ENCODE measurements at regions not wholly inside any gene's neighbourhood (a gene's known extent, or its start where the extent isn't known, plus 50 kb on each side); places are given as distances from the start of the nearest gene placed in this dataset.
"Not testable (repeated sequence)": the region's sequence is repeated elsewhere in the genome, so short reads cannot be mapped to it uniquely, and the experiment has no call there.

GRCh38 chr6:98041921-98042320 lies 758.9 kb upstream of the MMS22L start:
- DNase-seq: no peak

DNA sequence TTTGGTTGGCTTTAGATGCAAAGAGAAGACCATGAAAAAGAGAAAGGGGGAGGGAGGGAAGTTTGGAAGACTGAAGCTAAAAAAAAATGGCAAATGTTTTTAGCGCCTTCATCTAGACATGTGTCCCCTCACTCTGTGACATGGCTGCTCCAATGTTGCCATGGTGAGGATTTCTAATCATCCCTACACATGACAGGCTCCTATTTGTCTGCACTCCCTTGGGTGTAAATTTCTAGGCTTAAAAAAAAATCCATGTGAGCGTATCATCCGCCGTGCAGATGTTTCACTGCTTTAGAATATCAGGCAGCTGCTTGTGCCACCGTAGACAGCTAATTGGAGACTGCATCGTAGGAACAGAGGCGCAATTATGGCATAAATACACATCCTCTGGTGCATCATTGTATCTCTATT lies 761.1 kb upstream of the MMS22L start:
- DNase-seq: no peak

- DNase-seq: no peak
Measured at GRCh38 chr6:98044791-98045470, 761.9 kb upstream of the MMS22L start.

DNA sequence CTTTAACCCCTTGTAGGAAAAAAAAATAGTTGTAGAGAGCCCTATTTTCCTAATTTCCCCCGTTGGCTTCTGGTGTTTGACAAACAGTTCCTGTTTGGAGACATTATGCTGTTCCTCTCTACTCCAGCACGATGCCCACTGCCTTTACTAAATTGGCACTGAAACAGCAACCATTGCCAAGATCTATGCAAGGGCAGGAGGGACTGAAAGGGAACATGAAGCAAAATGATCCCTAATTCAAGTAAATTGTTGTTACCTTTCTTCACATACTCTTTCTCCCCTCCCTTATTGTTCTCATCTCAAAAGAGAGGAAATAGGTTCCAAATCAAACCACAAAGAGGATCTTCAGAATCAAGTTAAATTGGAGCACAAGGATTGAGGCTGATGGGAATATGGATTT lies 764.1 kb upstream of the MMS22L start:
- no peak for DNase-seq

GRCh38 chr6:98047871-98048270 lies 764.9 kb upstream of the MMS22L start:
- no peak for DNase-seq

DNA sequence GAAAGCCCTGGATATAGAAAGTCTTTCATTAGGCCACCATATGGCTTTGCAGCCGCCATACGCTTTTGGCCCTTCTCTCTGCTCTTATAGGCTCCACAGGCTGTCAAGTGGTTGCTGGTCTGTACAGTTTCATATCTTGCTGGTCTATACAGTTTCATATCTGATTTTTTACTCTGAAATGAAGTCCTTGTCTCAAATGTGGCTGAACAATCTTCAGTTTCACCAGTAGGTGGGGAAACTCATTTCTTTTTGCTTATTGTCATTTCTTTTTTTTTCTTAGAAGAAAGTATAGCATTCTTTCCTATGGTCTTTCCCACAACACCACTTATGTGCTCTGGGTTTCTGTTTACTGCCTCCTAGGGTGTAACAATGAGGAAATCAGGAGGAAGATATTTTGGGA lies 771.4 kb upstream of the MMS22L start:
- DNase-seq: no peak

DNA sequence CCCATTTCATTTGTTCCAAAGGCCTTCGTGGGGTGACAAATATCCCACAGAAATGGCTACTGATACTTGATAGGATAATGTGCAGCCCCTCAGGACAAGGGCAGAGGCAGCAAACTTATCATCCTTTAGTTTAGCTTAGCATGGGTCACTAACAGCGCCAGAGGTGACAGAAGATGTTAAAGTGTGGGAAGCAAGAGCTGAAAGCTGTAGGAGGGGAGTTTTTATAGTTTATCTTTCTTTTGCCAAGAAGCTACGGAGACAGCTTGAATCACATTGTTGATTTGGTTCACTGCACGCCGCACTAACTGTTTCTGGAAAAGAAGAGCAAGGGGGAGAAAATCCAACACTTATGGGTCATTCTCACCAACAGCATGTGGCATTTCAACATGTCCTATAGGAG lies 773.9 kb upstream of the MMS22L start:
- no peak for DNase-seq

GRCh38 chr6:98067375-98067774 lies 767.0 kb upstream of the POU3F2 start:
- DNase-seq: no peak

- DNase-seq: not testable (repeated sequence)
Measured at GRCh38 chr6:98088537-98088936, 745.8 kb upstream of the POU3F2 start.

DNA sequence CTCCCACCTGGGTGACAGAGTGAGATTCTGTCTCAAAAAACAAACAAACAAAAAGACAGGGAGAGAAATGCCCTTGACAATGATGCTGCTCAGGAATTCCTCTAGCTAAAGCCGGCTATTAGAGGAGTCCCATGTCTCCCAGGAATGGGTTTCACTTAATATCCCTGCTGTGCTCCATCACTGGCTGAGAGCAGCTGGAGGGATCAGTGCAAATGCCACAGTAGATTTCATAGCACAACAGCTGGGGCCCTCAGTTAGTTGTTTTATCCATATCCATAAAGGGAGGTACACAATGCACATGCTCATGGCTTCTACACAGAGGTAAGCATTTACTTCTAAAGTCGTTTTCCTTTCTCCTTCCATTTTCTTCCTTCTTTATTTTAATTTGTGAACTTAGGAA lies 742.0 kb upstream of the POU3F2 start:
- no peak for DNase-seq

GRCh38 chr6:98094696-98095095 lies 739.7 kb upstream of the POU3F2 start:
- no peak for DNase-seq

GRCh38 chr6:98107801-98108200 lies 726.6 kb upstream of the POU3F2 start:
- DNase-seq: no peak

DNA sequence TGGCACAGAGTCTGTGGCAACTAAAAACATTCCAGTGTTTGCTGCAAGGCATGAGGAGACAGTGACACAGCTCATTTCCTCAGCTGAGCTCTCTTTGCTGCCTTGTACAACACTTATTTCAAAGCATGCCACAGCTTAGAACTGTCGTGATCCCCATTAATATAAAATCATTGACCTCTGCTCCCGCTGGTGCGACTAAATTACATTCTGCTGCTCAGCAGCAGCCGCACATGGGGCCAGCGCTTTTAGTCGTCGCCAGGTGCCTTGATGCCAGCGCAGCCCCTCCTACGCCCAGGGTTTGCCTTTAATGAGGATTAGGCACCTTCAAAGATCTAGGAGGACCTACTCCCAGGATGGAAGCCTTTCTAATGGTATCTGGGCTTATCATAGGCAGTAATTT lies 717.9 kb upstream of the POU3F2 start:
- no peak for DNase-seq

GRCh38 chr6:98117068-98117467 lies 717.3 kb upstream of the POU3F2 start:
- DNase-seq: no peak

GRCh38 chr6:98118397-98119045 lies 715.9 kb upstream of the POU3F2 start:
- DNase-seq: no peak

DNA sequence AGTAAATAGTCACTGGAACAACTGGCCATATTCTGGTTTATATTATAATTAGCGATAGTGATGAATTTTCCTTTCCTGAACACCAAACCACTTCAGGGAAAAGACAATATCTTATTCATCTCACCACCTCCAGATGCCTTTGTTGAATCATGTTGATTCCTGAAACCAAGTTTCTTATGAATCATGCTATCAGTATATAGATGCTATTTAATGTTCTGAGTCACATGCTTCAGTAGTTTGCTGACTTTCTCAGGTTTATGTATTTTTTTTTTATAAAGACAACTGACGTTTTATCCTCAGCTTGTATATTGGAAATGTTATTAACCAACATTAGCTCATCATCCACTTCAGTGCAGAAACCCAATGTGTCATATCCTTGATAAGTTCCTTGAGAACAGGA lies 710.2 kb upstream of the POU3F2 start:
- no peak for DNase-seq

DNA sequence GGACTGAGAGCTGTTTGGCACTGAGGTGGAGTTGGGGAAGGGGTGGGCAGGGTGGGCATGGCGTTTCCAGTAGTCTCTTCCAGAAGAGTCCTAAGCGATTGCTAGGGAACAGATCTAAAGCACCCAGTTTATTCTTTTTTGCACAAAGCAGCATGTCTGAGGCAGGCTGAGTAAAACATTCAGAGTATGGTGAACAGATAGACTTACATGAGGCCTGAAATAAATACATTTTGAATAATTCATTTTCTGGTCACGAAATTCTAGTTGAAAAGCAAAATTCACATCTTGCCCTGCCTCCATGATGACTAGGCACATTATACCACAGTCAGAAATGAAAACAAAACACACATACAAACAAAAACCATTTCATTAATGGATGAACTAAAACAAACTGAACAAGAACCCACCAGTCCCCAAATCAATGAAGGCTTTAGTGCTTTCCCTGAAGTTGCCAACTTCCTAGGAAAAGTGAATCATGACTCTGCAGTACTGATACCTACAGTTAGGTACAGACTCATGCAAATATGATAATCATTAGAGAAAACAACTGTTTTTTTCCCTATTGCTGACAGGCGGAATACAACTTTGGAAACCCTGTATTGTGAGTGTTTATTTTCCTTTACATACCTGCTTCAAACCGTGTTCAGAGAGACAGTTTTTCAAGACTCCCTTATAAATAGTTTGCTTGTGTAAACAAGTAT lies 702.9 kb upstream of the POU3F2 start:
- DNase-seq: no peak

DNA sequence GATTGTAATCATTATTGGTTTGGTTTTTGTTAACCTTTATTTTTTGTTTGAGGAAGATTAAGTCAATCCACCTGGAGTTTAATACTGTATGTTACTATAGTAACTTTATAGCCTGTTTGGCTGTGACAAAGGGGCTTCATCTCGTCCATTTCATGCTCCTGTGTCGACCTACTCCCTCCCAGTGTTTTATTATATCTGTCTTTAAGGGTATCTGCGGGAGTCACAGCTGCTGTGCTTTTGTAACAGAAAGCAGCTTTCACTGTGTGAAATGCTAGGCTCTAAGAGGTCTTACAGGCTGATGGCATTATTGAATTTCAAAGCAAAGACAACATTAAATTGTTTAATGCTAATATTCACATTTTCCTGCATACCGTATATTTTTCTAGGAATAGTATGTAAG lies 698.0 kb upstream of the POU3F2 start:
- no peak for DNase-seq

GRCh38 chr6:98137391-98137790 lies 697.0 kb upstream of the POU3F2 start:
- DNase-seq: no peak

- DNase-seq: no peak
Measured at GRCh38 chr6:98142839-98143238, 691.5 kb upstream of the POU3F2 start.

- DNase-seq: no peak
Measured at GRCh38 chr6:98146656-98147055, 687.7 kb upstream of the POU3F2 start.

GRCh38 chr6:98156580-98156979 lies 677.8 kb upstream of the POU3F2 start:
- no peak for DNase-seq

- DNase-seq: no peak
Measured at GRCh38 chr6:98179606-98180005, 654.8 kb upstream of the POU3F2 start.

GRCh38 chr6:98200084-98200483 lies 634.3 kb upstream of the POU3F2 start:
- no peak for DNase-seq

Measured in CD4-positive, alpha-beta T cell treated with Interferon gamma for 1 hour (primary cell).